Esophagus squamous epithelium (tissue), 4 donors: ENCODE measurements at regions not wholly inside any gene's neighbourhood (a gene's known extent, or its start where the extent isn't known, plus 50 kb on each side); places are given as distances from the start of the nearest gene placed in this dataset.

Source experiments
- CTCF ChIP-seq, 6 experiments: fragments of 450-650 bp in 4 of 6; fragments of 200-600 bp in 2 of 6; sonication (generic) in 2 of 6; IDR thresholded peaks; one replicate each; pipeline ENCODE4 v1.5.1; 2016 to 2019; ENCODE audit warnings: antibody characterized with exemption in 6 of 6, mild to moderate bottlenecking in 4 of 6, moderate library complexity in 4 of 6
- POLR2A ChIP-seq, 4 donors: fragments of 450-650 bp; IDR thresholded peaks; one replicate each; pipeline ENCODE4 v1.6.1; 2017; ENCODE audit warnings: antibody characterized with exemption in 4 of 4, mild to moderate bottlenecking in 4 of 4, moderate library complexity in 3 of 4

- TF ChIP-seq CTCF (IDR thresholded peaks at IDR 0.05) (no peak), POLR2A (IDR thresholded peaks at IDR 0.05) (no peak)
These were observed 86.2 kb upstream of the KIT start for GRCh38 chr4:54571293-54572151.
